Fibroblast of lung (primary cell): ENCODE measurements at regions not wholly inside any gene's neighbourhood (a gene's known extent, or its start where the extent isn't known, plus 50 kb on each side); places are given as distances from the start of the nearest gene placed in this dataset.

ENCODE experiments used
- EZH2 ChIP-seq: IDR thresholded peaks from 2 replicates; pipeline ENCODE4 v1.5.1; 2012; ENCODE audit warnings: low read length, control low read depth, mild to moderate bottlenecking; ENCODE audit errors: missing control alignments
- TF ChIP-seq, protein P1 (sequence below), 2 donors: IDR thresholded peaks in 1 of 2; conservative IDR thresholded peaks in 1 of 2; 1 replicate in 1 of 2; 2 replicates in 1 of 2; pipeline ENCODE4 v1.5.1; 2011 to 2012; ENCODE audit warnings: low read length in 2 of 2, control low read depth in 1 of 2, inconsistent platforms in 1 of 2, low read depth in 1 of 2, mild to moderate bottlenecking in 1 of 2

DNA sequence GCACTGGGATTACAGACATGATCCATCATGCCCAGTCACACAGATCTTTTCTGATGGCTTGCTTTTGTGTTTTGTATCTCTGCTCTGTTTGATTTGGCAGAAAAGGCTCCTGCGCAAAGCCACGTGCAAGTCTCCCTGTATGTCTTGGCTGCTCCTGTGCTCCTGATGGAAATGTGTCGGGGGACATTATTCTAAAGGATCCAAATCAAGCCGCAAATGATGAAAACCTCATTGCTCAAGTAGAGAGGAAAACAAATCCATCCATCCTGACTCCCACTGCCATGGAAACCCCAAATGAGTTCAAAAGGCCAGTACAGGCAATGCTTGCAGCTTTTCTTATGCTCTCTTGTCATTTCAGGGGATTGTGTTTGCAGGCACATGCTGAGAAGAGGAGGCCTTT is 93.8 kb downstream of the NDUFA12 start:
- TF ChIP-seq, protein P1, sequence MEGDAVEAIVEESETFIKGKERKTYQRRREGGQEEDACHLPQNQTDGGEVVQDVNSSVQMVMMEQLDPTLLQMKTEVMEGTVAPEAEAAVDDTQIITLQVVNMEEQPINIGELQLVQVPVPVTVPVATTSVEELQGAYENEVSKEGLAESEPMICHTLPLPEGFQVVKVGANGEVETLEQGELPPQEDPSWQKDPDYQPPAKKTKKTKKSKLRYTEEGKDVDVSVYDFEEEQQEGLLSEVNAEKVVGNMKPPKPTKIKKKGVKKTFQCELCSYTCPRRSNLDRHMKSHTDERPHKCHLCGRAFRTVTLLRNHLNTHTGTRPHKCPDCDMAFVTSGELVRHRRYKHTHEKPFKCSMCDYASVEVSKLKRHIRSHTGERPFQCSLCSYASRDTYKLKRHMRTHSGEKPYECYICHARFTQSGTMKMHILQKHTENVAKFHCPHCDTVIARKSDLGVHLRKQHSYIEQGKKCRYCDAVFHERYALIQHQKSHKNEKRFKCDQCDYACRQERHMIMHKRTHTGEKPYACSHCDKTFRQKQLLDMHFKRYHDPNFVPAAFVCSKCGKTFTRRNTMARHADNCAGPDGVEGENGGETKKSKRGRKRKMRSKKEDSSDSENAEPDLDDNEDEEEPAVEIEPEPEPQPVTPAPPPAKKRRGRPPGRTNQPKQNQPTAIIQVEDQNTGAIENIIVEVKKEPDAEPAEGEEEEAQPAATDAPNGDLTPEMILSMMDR (conservative IDR thresholded peaks at IDR 0.05 in 1 of 2, IDR thresholded peaks at IDR 0.05 in 1 of 2; ENCODE audit: low read depth in 1 of 2, low read length in 2 of 2), result no peak
- no peak for TF ChIP-seq EZH2
